ENCODE measurements at regions not wholly inside any gene's neighbourhood (a gene's known extent, or its start where the extent isn't known, plus 50 kb on each side); places are given as distances from the start of the nearest gene placed in this dataset.

DNA sequence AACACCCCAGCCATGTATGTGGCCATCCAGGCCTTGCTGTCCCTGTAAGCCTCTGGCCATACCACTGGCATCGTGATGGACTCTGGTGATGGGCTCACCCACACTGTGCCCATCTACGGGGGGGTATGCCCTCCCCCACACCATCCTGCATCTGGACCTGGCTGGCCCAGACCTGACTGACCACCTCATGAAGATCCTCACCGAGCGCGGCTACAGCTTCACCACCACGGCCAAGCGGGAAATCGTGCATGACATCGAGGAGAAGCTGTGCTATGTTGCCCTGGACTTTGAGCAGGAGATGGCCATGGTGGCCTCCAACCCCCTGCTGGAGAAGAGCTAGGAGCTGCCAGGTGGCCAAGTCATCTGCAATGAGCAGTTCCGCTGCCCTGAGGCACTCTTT is 80.4 kb upstream of the ZCCHC2 start:
- TF ChIP-seq, protein P1, sequence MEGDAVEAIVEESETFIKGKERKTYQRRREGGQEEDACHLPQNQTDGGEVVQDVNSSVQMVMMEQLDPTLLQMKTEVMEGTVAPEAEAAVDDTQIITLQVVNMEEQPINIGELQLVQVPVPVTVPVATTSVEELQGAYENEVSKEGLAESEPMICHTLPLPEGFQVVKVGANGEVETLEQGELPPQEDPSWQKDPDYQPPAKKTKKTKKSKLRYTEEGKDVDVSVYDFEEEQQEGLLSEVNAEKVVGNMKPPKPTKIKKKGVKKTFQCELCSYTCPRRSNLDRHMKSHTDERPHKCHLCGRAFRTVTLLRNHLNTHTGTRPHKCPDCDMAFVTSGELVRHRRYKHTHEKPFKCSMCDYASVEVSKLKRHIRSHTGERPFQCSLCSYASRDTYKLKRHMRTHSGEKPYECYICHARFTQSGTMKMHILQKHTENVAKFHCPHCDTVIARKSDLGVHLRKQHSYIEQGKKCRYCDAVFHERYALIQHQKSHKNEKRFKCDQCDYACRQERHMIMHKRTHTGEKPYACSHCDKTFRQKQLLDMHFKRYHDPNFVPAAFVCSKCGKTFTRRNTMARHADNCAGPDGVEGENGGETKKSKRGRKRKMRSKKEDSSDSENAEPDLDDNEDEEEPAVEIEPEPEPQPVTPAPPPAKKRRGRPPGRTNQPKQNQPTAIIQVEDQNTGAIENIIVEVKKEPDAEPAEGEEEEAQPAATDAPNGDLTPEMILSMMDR (IDR thresholded peaks at IDR 0.05; ENCODE audit: insufficient read depth, low read depth, low read length) = no peak
- no peak for DNase-seq (ENCODE audit: low read depth)

DNA sequence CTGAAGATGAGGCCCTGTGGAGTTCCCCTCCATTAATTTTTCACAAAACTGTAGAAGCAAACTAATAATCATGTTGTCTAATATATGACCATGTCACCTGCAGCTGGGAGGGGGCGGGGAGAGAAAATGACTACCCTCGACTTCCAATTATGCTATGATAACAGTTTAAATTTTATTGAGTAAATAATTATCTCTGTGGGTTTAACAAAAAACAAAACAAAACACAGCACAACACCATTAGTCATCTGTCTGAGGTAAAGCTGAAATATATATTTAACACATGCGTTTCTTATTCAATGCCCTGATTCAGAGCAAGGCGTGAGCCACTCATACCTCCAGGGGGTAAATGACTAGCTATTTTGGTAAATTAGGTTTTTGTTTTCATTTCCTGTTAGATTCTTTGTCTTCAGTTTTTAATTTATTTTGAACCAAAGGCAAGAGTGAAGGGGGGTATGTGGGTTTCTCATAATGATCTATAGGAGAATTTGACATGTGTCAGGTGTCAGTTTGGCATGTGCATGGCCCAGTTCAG is 77.4 kb upstream of the ZCCHC2 start:
- DNase-seq (ENCODE audit: low read depth) = no peak
- no peak overlapping the region for H3K4me3 ChIP-seq (ENCODE audit: low read depth, low read length)
- TF ChIP-seq, protein P1 (IDR thresholded peaks at IDR 0.05; ENCODE audit: insufficient read depth, low read depth, low read length) = no peak

More for the DNA sequence above, 80.4 kb upstream of the ZCCHC2 start:
- no peak overlapping the region for H3K4me3 ChIP-seq (ENCODE audit: low read depth, low read length)

DNA sequence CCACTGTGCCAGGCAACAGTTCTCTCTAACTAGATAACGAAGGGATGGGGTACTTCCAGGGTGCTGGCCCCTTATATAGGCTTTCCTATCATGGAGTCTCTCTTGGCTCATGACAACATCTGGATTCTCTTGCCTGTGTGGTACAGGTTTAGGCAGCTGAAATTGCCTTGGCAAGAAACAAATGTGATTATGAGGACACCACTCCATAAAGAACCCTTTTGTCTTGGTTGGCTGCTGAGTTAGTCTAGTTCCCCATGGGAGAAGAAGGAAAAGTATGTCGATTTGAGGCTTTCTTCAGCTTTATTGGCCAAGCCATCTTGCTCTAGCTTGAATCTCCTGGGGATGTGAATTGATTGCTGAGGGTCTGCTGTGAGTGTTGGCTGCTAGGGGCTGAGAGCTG is 76.3 kb upstream of the ZCCHC2 start:
- no peak for DNase-seq (ENCODE audit: low read depth)
- H3K4me3 ChIP-seq (ENCODE audit: low read depth, low read length) = no peak overlapping the region
- TF ChIP-seq, protein P1 (IDR thresholded peaks at IDR 0.05; ENCODE audit: insufficient read depth, low read depth, low read length) = no peak

DNA sequence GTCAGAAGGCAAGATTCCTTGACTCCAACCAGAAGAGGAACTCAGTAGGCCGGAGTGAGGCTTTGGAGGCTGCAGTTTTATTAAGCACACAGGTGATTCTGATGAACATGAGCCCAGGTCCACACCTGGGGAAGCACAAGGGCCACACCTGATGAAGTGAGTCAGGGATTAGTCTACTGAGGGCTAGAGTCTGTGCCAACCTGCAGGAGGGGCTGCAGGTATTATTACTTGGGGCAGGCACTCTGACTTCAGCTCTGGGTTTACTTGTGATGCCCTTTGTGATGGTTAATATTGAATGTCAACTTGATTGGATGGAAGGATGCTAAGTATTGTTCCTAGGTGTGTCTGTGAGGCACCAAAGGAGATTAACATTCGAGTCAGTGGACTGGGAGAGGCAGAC is 75.2 kb upstream of the ZCCHC2 start:
- DNase-seq (ENCODE audit: low read depth) = no peak
- H3K4me3 ChIP-seq (ENCODE audit: low read depth, low read length) = no peak overlapping the region
- TF ChIP-seq, protein P1 (IDR thresholded peaks at IDR 0.05; ENCODE audit: insufficient read depth, low read depth, low read length) = no peak

DNA sequence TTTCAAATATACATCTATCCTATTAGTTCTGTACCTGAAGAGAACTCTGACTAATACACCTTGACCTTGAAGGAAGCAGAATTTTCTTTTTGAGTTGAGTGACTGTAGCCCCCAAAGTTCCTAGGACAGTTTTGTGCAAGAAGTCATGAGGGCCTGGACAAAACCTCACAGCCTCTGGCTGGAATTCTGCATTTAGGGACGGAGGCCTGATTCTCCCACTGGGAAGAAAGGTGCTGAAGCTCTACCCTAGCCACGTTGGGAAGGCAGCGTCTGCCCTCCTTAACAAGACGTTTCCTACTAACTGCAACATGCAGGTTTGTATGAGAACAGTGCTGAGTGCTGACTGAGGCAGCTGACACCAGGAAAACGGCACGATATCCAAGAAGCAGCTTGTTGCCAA is 74.4 kb upstream of the ZCCHC2 start:
- TF ChIP-seq, protein P1 (IDR thresholded peaks at IDR 0.05; ENCODE audit: insufficient read depth, low read depth, low read length) = no peak

DNA sequence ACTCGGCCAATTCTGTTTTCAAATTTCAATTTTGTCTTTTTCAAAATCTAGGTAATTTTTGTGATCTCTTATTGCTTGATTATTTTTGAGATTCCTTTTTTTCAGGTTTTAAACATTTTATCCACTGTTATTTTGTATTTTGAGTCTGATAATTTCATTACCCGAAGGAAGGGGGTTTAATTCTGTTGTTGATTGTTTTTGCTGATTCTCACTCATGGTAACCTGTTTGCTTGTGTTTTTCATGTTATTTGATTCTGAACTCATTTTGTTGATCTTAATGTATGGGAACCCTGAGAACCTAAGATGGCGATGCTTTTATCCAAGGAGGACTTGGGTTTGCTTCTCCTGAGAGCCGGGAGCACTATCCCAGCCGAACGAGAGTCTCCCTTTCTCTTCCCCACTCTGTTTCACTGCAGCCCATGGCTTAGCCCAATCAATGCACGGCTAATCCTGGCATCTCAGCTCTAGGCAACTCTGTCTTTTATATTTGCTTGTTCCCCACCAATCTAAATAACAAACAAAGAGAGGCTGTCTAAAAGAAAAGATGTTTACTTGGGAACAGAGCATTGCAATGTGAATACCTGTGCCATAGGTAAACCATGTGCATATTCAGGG is 73.2 kb upstream of the ZCCHC2 start:
- DNase-seq (ENCODE audit: low read depth) = no peak
- TF ChIP-seq, protein P1 (IDR thresholded peaks at IDR 0.05; ENCODE audit: insufficient read depth, low read depth, low read length) = no peak

More for the DNA sequence above, 74.4 kb upstream of the ZCCHC2 start:
- DNase-seq (ENCODE audit: low read depth) = no peak
- H3K4me3 ChIP-seq (ENCODE audit: low read depth, low read length) = no peak overlapping the region

DNA sequence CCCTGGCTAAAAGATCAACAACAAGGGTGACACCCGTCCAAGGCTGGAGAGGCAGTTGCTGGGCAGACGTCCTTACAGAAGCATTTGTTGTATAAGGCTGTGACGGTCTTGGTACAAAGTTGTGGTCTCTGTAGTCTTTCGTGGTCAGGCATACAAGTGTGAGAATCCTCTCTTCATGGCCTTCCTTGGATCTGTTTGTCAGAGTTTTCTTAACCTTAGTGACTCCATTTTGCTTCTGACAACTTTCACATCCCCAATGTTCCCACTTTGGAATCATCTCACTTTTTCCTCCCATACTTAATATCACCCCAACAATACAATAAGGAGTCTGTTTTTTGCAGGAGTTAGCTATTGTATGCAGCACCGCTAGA is 72.7 kb upstream of the ZCCHC2 start:
- no peak for DNase-seq (ENCODE audit: low read depth)
- TF ChIP-seq, protein P1 (IDR thresholded peaks at IDR 0.05; ENCODE audit: insufficient read depth, low read depth, low read length) = no peak
- no peak overlapping the region for H3K4me3 ChIP-seq (ENCODE audit: low read depth, low read length)

More for the DNA sequence above, 73.2 kb upstream of the ZCCHC2 start:
- no peak overlapping the region for H3K4me3 ChIP-seq (ENCODE audit: low read depth, low read length)

All from fibroblast of villous mesenchyme (primary cell).